ENCODE measurements at regions not wholly inside any gene's neighbourhood (a gene's known extent, or its start where the extent isn't known, plus 50 kb on each side); places are given as distances from the start of the nearest gene placed in this dataset.

DNA sequence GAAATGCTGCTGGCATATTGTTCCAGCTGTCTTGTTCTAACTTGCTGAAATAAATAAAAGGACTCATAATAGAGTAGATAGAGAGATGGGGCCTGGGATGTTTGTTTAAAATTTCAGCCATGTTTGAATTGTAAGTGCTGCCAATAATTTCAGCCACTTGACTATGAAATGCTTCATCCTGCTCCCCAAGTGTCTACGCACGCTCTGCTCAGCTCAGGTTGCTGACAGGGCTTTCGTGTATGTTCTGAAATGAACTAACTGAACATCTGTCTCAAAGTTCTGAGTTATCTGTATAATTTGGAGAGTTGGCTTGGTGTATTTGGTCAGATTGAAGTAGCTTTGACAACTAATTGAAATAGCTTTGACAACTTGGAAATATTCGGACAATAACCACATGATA lies 387.8 kb downstream of the BMP2 start:
- CTCF ChIA-PET = interaction anchor here (0.8 to 0.9 kb wide), 2 partner anchors 43 to 52 kb away, joined by 3 read pairs; no protein-coding TSS in a partner anchor

GRCh38 chr20:7155794-7156193 lies 388.3 kb downstream of the BMP2 start:
- H3K4me3 ChIP-seq (ENCODE audit: low read depth, low read length) = no peak overlapping the region
- TF ChIP-seq ZNF768 (tag by site-specific recombination; IDR thresholded peaks at IDR 0.05) (no peak), GFI1B (tag by site-specific recombination; IDR thresholded peaks at IDR 0.05) (no peak), EGR2 (tag by site-specific recombination; IDR thresholded peaks at IDR 0.05; ENCODE audit: low read depth) (no peak), ZNF529 (tag by site-specific recombination; IDR thresholded peaks at IDR 0.05; ENCODE audit: insufficient replicate concordance) (no peak), ZNF621 (tag by site-specific recombination; IDR thresholded peaks at IDR 0.05) (no peak), ZNF660 (tag by site-specific recombination; IDR thresholded peaks at IDR 0.05) (no peak), ZNF600 (tag by site-specific recombination; IDR thresholded peaks at IDR 0.05) (no peak), ZBTB21 (tag by site-specific recombination; IDR thresholded peaks at IDR 0.05) (no peak), ZNF302 (tag by site-specific recombination; IDR thresholded peaks at IDR 0.05; ENCODE audit: low read depth) (no peak), WT1 (tag by site-specific recombination; IDR thresholded peaks at IDR 0.05) (no peak), ZNF133 (tag by site-specific recombination; IDR thresholded peaks at IDR 0.05) (no peak), ZNF146 (tag by site-specific recombination; IDR thresholded peaks at IDR 0.05) (no peak), ZNF18 (tag by site-specific recombination; IDR thresholded peaks at IDR 0.05) (no peak)
- H3K9me3 ChIP-seq (ENCODE audit: control insufficient read depth, insufficient read depth, low read depth, low read length) = no peaks in the 10 kb centered on the region
- ChIA-PET CTCF (interaction anchor here (0.9 kb wide), 1 partner anchor 43 kb away, joined by 3 read pairs; no protein-coding TSS in a partner anchor), POLR2A (no interaction called here)
- no peaks in the 10 kb centered on the region for H3K4me1 ChIP-seq (ENCODE audit: control insufficient read depth, insufficient read depth, low read length)
- H3K27ac ChIP-seq (ENCODE audit: extremely low read depth, low read depth, low read length) = no peak overlapping the region
- no peaks in the 10 kb centered on the region for H3K36me3 ChIP-seq (ENCODE audit: control insufficient read depth in 2 of 2, insufficient read depth in 1 of 2, low read length in 2 of 2)

More for the DNA sequence above, 387.8 kb downstream of the BMP2 start:
- Histone ChIP-seq H3K9me3 (ENCODE audit: control insufficient read depth, insufficient read depth, low read depth, low read length) (no peaks in the 10 kb centered on the region), H3K27ac (ENCODE audit: extremely low read depth, low read depth, low read length) (no peak overlapping the region), H3K4me3 (ENCODE audit: low read depth, low read length) (no peak overlapping the region), H3K36me3 (ENCODE audit: control insufficient read depth in 2 of 2, insufficient read depth in 1 of 2, low read length in 2 of 2) (no peaks in the 10 kb centered on the region), H3K4me1 (ENCODE audit: control insufficient read depth, insufficient read depth, low read length) (no peaks in the 10 kb centered on the region)
- POLR2A ChIA-PET = no interaction called here
- TF ChIP-seq KLF17 (tag by site-specific recombination; IDR thresholded peaks at IDR 0.05) (no peak), BCL11A (tag by site-specific recombination; IDR thresholded peaks at IDR 0.05; ENCODE audit: low read depth) (no peak), ZSCAN23 (tag by site-specific recombination; IDR thresholded peaks at IDR 0.05) (no peak)

- TF ChIP-seq ZNF555 (tag by site-specific recombination; conservative IDR thresholded peaks at IDR 0.05) (no peak), ZNF157 (tag by site-specific recombination; IDR thresholded peaks at IDR 0.05) (no peak), ZNF623 (tag by site-specific recombination; IDR thresholded peaks at IDR 0.05) (no peak), ZNF426 (tag by site-specific recombination; IDR thresholded peaks at IDR 0.05) (no peak), ZBTB49 (tag by site-specific recombination; IDR thresholded peaks at IDR 0.05; ENCODE audit: low read depth) (no peak), SP7 (tag by site-specific recombination; IDR thresholded peaks at IDR 0.05) (no peak), ZNF2 (tag by site-specific recombination; IDR thresholded peaks at IDR 0.05) (no peak), ZNF580 (tag by site-specific recombination; IDR thresholded peaks at IDR 0.05) (no peak)
- Histone ChIP-seq H3K27ac (ENCODE audit: extremely low read depth, low read depth, low read length) (no peak overlapping the region), H3K4me3 (ENCODE audit: low read depth, low read length) (no peak overlapping the region), H3K36me3 (ENCODE audit: control insufficient read depth in 2 of 2, insufficient read depth in 1 of 2, low read length in 2 of 2) (no peaks in the 10 kb centered on the region), H3K4me1 (ENCODE audit: control insufficient read depth, insufficient read depth, low read length) (no peaks in the 10 kb centered on the region), H3K9me3 (ENCODE audit: control insufficient read depth, insufficient read depth, low read depth, low read length) (no peaks in the 10 kb centered on the region)
- ChIA-PET CTCF (interaction anchor here (0.6 to 0.8 kb wide), 3 partner anchors 54 to 390 kb away, joined by 3 to 4 read pairs (median 4); no protein-coding TSS in a partner anchor), POLR2A (no interaction called here)
Observed at GRCh38 chr20:7159903-7160302, 392.4 kb downstream of the BMP2 start.
